ENCODE measurements at regions not wholly inside any gene's neighbourhood (a gene's known extent, or its start where the extent isn't known, plus 50 kb on each side); places are given as distances from the start of the nearest gene placed in this dataset.

GRCh38 chr3:88596451-88596850 is 446.7 kb downstream of the C3orf38 start:
- no peak for DNase-seq
- no peak for TF ChIP-seq POLR2A (IDR thresholded peaks at IDR 0.05)
- TF ChIP-seq CTCF (IDR thresholded peaks at IDR 0.05): no peak
- H3K27ac ChIP-seq: no peak overlapping the region
- no peaks in the 10 kb centered on the region for H3K4me1 ChIP-seq
- H3K4me3 ChIP-seq: no peak overlapping the region
- no peak for ATAC-seq
- intact Hi-C loops (cut with DNase I): no loop called here
- 67 to 74% methylated on average over 1 of the region's 1 CpG for WGBS, 2 donors
- no peaks in the 10 kb centered on the region for H3K9me3 ChIP-seq
- H3K27me3 ChIP-seq: no peaks in the 10 kb centered on the region
- no peaks in the 10 kb centered on the region for H3K36me3 ChIP-seq (replicated peaks in 1 of 2; ENCODE audit: insufficient read depth in 1 of 2, low read depth in 2 of 2)

GRCh38 chr3:88610820-88611219 is 461.1 kb downstream of the C3orf38 start:
- Histone ChIP-seq H3K9me3 (no peaks in the 10 kb centered on the region), H3K27ac (no peak overlapping the region), H3K4me3 (no peak overlapping the region), H3K4me1 (no peaks in the 10 kb centered on the region), H3K36me3 (replicated peaks in 1 of 2; ENCODE audit: insufficient read depth in 1 of 2, low read depth in 2 of 2) (no peaks in the 10 kb centered on the region), H3K27me3 (no peaks in the 10 kb centered on the region)
- 88 to 91% methylated on average over 5 of the region's 5 CpGs for WGBS, 2 donors
- TF ChIP-seq POLR2A (IDR thresholded peaks at IDR 0.05): no peak
- no peak for TF ChIP-seq CTCF (IDR thresholded peaks at IDR 0.05)
- ATAC-seq (no peak), DNase-seq (no peak)
- intact Hi-C loops (cut with DNase I): no loop called here

GRCh38 chr3:88611826-88612326 is 462.1 kb downstream of the C3orf38 start:
- ATAC-seq (no peak), DNase-seq (no peak)
- no peaks in the 10 kb centered on the region for H3K4me1 ChIP-seq
- H3K4me3 ChIP-seq: no peak overlapping the region
- WGBS, 2 donors: 9 to 19% methylated on average over 2 of the region's 2 CpGs
- no peak for TF ChIP-seq CTCF (IDR thresholded peaks at IDR 0.05)
- no peak for TF ChIP-seq POLR2A (IDR thresholded peaks at IDR 0.05)
- no peak overlapping the region for H3K27ac ChIP-seq
- no peaks in the 10 kb centered on the region for H3K27me3 ChIP-seq
- intact Hi-C loops (cut with DNase I): no loop called here
- no peaks in the 10 kb centered on the region for H3K36me3 ChIP-seq (replicated peaks in 1 of 2; ENCODE audit: insufficient read depth in 1 of 2, low read depth in 2 of 2)
- H3K9me3 ChIP-seq: no peaks in the 10 kb centered on the region

GRCh38 chr3:88616413-88616812 is 466.7 kb downstream of the C3orf38 start:
- no peaks in the 10 kb centered on the region for H3K36me3 ChIP-seq (replicated peaks in 1 of 2; ENCODE audit: insufficient read depth in 1 of 2, low read depth in 2 of 2)
- no peak for TF ChIP-seq POLR2A (IDR thresholded peaks at IDR 0.05)
- DNase-seq (no peak), ATAC-seq (no peak)
- 29 to 43% methylated on average over 1 of the region's 1 CpG for WGBS, 2 donors
- H3K27ac ChIP-seq: no peak overlapping the region
- no peak overlapping the region for H3K4me3 ChIP-seq
- H3K4me1 ChIP-seq: no peaks in the 10 kb centered on the region
- H3K9me3 ChIP-seq: no peaks in the 10 kb centered on the region
- no peaks in the 10 kb centered on the region for H3K27me3 ChIP-seq
- intact Hi-C loops (cut with DNase I): no loop called here

- Histone ChIP-seq H3K36me3 (replicated peaks in 1 of 2; ENCODE audit: insufficient read depth in 1 of 2, low read depth in 2 of 2) (no peaks in the 10 kb centered on the region), H3K9me3 (no peaks in the 10 kb centered on the region), H3K27ac (no peak overlapping the region), H3K4me3 (no peak overlapping the region), H3K27me3 (no peaks in the 10 kb centered on the region), H3K4me1 (no peaks in the 10 kb centered on the region)
- DNase-seq: no peak
- no peak for TF ChIP-seq POLR2A (IDR thresholded peaks at IDR 0.05)
- intact Hi-C loops (cut with DNase I): no loop called here
- ATAC-seq: no peak
- WGBS, 2 donors: 79 to 82% methylated on average over 1 of the region's 1 CpG
These were observed 467.5 kb downstream of the C3orf38 start for GRCh38 chr3:88617283-88617682.

GRCh38 chr3:88618021-88618645 is 468.4 kb downstream of the C3orf38 start:
- WGBS, 2 donors: 76 to 78% methylated on average over 7 of the region's 7 CpGs
- H3K4me3 ChIP-seq: no peak overlapping the region

More at GRCh38 chr3:88618021-88618645, 468.4 kb downstream of the C3orf38 start:
- Histone ChIP-seq H3K27ac (no peak overlapping the region), H3K27me3 (no peaks in the 10 kb centered on the region), H3K36me3 (replicated peaks in 1 of 2; ENCODE audit: insufficient read depth in 1 of 2, low read depth in 2 of 2) (no peaks in the 10 kb centered on the region), H3K4me1 (no peaks in the 10 kb centered on the region), H3K9me3 (no peaks in the 10 kb centered on the region)
- DNase-seq (no peak), ATAC-seq (no peak)
- intact Hi-C loops (cut with DNase I): no loop called here
- no peak for TF ChIP-seq CTCF (IDR thresholded peaks at IDR 0.05)
- TF ChIP-seq POLR2A (IDR thresholded peaks at IDR 0.05): no peak
